GM12892 (cell line): ENCODE measurements at regions not wholly inside any gene's neighbourhood (a gene's known extent, or its start where the extent isn't known, plus 50 kb on each side); places are given as distances from the start of the nearest gene placed in this dataset.

Experiments
- POLR2A ChIP-seq: IDR thresholded peaks from 2 replicates; pipeline ENCODE4 v1.6.1; 2011; ENCODE audit warnings: low read depth, low read length, control low read depth
- POLR2AphosphoS5 ChIP-seq: IDR thresholded peaks from 2 replicates; pipeline ENCODE4 v1.6.1; 2011; ENCODE audit warnings: low read depth, low read length, control low read depth

DNA sequence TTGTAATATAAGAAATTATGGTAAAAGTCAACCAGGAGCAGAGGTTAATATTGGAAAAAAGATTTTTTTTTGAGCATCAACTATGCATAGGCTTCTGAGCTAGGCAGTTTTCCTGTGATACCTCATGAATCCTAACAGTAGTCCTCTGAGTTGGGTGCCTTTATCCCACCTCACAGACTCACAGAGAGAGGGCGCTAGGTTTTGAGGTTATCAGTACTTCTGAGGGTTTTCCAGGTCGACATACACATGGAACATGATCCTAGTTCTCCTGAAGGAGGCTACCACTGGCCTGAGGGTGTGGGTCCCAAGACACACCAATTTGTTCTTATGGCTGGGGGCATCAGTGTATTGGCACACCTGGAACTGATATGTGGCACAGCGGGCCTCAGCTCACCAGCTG is 358.8 kb upstream of the JAG1 start:
- TF ChIP-seq POLR2A (no peak), POLR2AphosphoS5 (no peak)
